ENCODE measurements at regions not wholly inside any gene's neighbourhood (a gene's known extent, or its start where the extent isn't known, plus 50 kb on each side); places are given as distances from the start of the nearest gene placed in this dataset.

- no peak overlapping the region for H2AFZ ChIP-seq (ENCODE audit: low read length)
- no peak overlapping the region for H4K91ac ChIP-seq (ENCODE audit: insufficient read length, low read depth, low read length)
- no peaks in the 10 kb centered on the region for H3K79me2 ChIP-seq (ENCODE audit: insufficient read depth, low read length)
- H3K56ac ChIP-seq (ENCODE audit: insufficient read length, low read depth, low read length) = no peak overlapping the region
- H2BK120ac ChIP-seq (ENCODE audit: low read depth, low read length, poor library complexity, severe bottlenecking) = no peak overlapping the region
- Mint-ChIP-seq H3K36me3 (ENCODE audit: insufficient read depth in 1 of 3, low read depth in 3 of 3) (peaks cover 6 to 29% (median 7%) of the 10 kb centered on the region in 3 experiments), H3K4me1 (peaks cover 20 to 22% of the 10 kb centered on the region in 2 experiments), H3K4me3 (no peak overlapping the region), H3K9me3 (peaks cover 14% of the 10 kb centered on the region in 2 experiments), H3K27me3 (ENCODE audit: low read depth) (peaks cover 2% of the 10 kb centered on the region; the same call in 1 of the 2 replicates), H3K27ac (peak overlapping the region in 2 of 3 experiments; percentile 20 to 37; a peak in 1 of 7 replicates)
- no peak overlapping the region for H3K4me2 ChIP-seq (ENCODE audit: insufficient read depth, insufficient read length, low read length)
- no peaks in the 10 kb centered on the region for H3K23me2 ChIP-seq (ENCODE audit: insufficient read length, low read depth, low read length, poor library complexity, severe bottlenecking)
- no CpG with 5 or more reads among the region's 1 CpG for WGBS (ENCODE audit: extremely low coverage, insufficient read length, low lambda C conversion rate)
- no peak overlapping the region for H2BK12ac ChIP-seq (ENCODE audit: insufficient read length, low read depth, low read length)
- H4K5ac ChIP-seq (ENCODE audit: insufficient read length, low read depth, low read length) = no peak overlapping the region
- no peak overlapping the region for H2AK5ac ChIP-seq (ENCODE audit: insufficient read length, low read length)
- H2BK15ac ChIP-seq (ENCODE audit: low read depth, low read length) = no peak overlapping the region
- H4K8ac ChIP-seq (replicated peaks; ENCODE audit: insufficient read length, low read depth, low read length) = no peak overlapping the region
- H3K27ac ChIP-seq (ENCODE audit: insufficient read length, low read depth, low read length) = no peak overlapping the region
- H3K9me3 ChIP-seq (ENCODE audit: control insufficient read depth, low read depth, low read length) = no peaks in the 10 kb centered on the region
- H3K4me1 ChIP-seq (ENCODE audit: insufficient read depth, low read length) = no peaks in the 10 kb centered on the region
- no peak overlapping the region for H2BK5ac ChIP-seq (ENCODE audit: insufficient read length, low read length)
- H3K18ac ChIP-seq (ENCODE audit: insufficient read length, low read depth, low read length) = no peak overlapping the region
- H3K79me1 ChIP-seq (ENCODE audit: insufficient read depth, low read depth, low read length, poor library complexity, severe bottlenecking) = no peaks in the 10 kb centered on the region
- H3T11ph ChIP-seq (ENCODE audit: low read length) = no peak overlapping the region
- H3K9ac ChIP-seq (ENCODE audit: extremely low read depth, insufficient read length, low read length) = no peak overlapping the region
- no peak overlapping the region for H3K14ac ChIP-seq (ENCODE audit: insufficient read depth, low read length)
- no peak overlapping the region for H2BK20ac ChIP-seq (ENCODE audit: low read depth, low read length, poor library complexity, severe bottlenecking)
- no peak overlapping the region for H3K23ac ChIP-seq (ENCODE audit: insufficient read length, low read depth, low read length)
- H4K20me1 ChIP-seq (ENCODE audit: control insufficient read depth, insufficient read depth, insufficient read length) = no peaks in the 10 kb centered on the region
- DNase-seq = no peak
- TF ChIP-seq CTCF (conservative IDR thresholded peaks at IDR 0.05) = peak; percentile 31; the same call in 2 of the 3 replicates
- no peaks in the 10 kb centered on the region for H3K27me3 ChIP-seq (ENCODE audit: insufficient read depth, low read length)
- H3K4ac ChIP-seq (ENCODE audit: low read depth, low read length) = no peak overlapping the region
Measured at GRCh38 chr7:124635416-124635815, 130.2 kb downstream of the GPR37 start.

All from H9 (cell line).